Loucy (cell line): ENCODE measurements at regions not wholly inside any gene's neighbourhood (a gene's known extent, or its start where the extent isn't known, plus 50 kb on each side); places are given as distances from the start of the nearest gene placed in this dataset.

Source experiments
- H2AFZ ChIP-seq: fragments of 200-600 bp; sonication (generic); 2 replicates; pipeline ENCODE4 v1.6.0; 2016; ENCODE audit warnings: antibody characterized with exemption, mild to moderate bottlenecking, low read length, moderate library complexity
- H3F3A ChIP-seq: fragments of 200-600 bp; 2 replicates; pipeline ENCODE4 v1.6.0; 2016; ENCODE audit warnings: antibody characterized with exemption, low read depth, mild to moderate bottlenecking
- H3K27me3 ChIP-seq: fragments of 200-600 bp; sonication (generic); 2 replicates; pipeline ENCODE4 v1.6.1; 2014; ENCODE audit warnings: low read length, mild to moderate bottlenecking; ENCODE audit not compliant: insufficient read depth, poor library complexity, severe bottlenecking
- H3K36me3 ChIP-seq: fragments of 200-600 bp; sonication (generic); 2 replicates; pipeline ENCODE4 v1.6.1; 2016; ENCODE audit warnings: low read length; ENCODE audit not compliant: insufficient read depth
- H3K4me1 ChIP-seq: fragments of 200-600 bp; sonication (generic); 2 replicates; pipeline ENCODE4 v1.5.1; 2014; ENCODE audit warnings: low read length, mild to moderate bottlenecking; ENCODE audit not compliant: insufficient read depth, poor library complexity, severe bottlenecking
- H3K4me2 ChIP-seq: fragments of 200-600 bp; sonication (generic); 2 replicates; pipeline ENCODE4 v1.6.0; 2014; ENCODE audit warnings: antibody characterized with exemption, low read length, low read depth, mild to moderate bottlenecking; ENCODE audit not compliant: poor library complexity, severe bottlenecking
- H3K4me3 ChIP-seq: fragments of 200-600 bp; sonication (generic); 2 replicates; pipeline ENCODE4 v1.5.1; 2014; ENCODE audit warnings: low read length, mild to moderate bottlenecking, mixed read lengths; ENCODE audit not compliant: poor library complexity, severe bottlenecking
- H3K79me2 ChIP-seq: fragments of 200-600 bp; sonication (generic); 2 replicates; pipeline ENCODE4 v1.6.1; 2014; ENCODE audit warnings: low read length; ENCODE audit not compliant: insufficient read depth
- H3K9ac ChIP-seq: fragments of 200-600 bp; sonication (generic); 2 replicates; pipeline ENCODE4 v1.6.0; 2014; ENCODE audit warnings: mild to moderate bottlenecking, low read depth, low read length, moderate library complexity; ENCODE audit not compliant: poor library complexity, severe bottlenecking
- H3K9me2 ChIP-seq: fragments of 200-600 bp; sonication (generic); replicated peaks from 2 replicates; pipeline ENCODE4 v1.6.1; 2016; ENCODE audit warnings: low read depth, low read length, mixed read lengths
- H3K9me3 ChIP-seq: fragments of 200-600 bp; sonication (generic); 2 replicates; pipeline ENCODE4 v1.6.1; 2014; ENCODE audit warnings: mild to moderate bottlenecking, antibody characterized with exemption, low read length, low read depth; ENCODE audit not compliant: insufficient read depth
- H4K20me1 ChIP-seq: fragments of 200-600 bp; sonication (generic); 2 replicates; pipeline ENCODE4 v1.6.0; 2014; ENCODE audit warnings: antibody characterized with exemption, low read length, mild to moderate bottlenecking; ENCODE audit not compliant: insufficient read depth, poor library complexity, severe bottlenecking
- EZH2phosphoT487 ChIP-seq: fragments of 200-600 bp; IDR thresholded peaks from 2 replicates; pipeline ENCODE4 v1.6.1; 2018; ENCODE audit warnings: antibody characterized with exemption, mild to moderate bottlenecking, moderate library complexity, borderline replicate concordance
- TF ChIP-seq, protein P1 (sequence below): fragments of 200-600 bp; sonication (generic); conservative IDR thresholded peaks from 2 replicates; pipeline ENCODE4 v1.5.1; 2014; ENCODE audit warnings: mild to moderate bottlenecking, antibody characterized with exemption, low read length

DNA sequence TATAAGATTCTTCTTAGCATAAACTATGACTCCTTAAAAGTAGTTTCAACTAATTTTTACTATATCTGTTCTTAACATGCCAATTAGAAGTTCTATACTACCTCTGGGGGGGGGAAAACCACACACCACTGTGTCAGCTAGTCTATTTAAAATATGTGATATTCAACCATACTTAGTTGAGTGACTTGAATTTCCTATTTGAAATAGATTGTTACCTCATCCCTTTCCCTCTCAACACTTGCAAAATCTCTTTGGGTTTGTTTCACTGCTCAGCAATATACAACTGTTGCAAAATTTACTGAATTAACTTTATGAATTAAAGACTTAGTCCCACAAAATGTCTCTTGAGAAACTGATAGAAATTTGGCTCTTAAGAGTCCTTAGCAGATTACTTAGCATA, 151.1 kb upstream of the POU5F2 start:
- no peak for TF ChIP-seq EZH2phosphoT487
- Histone ChIP-seq H3K9me3 (no peaks in the 10 kb centered on the region), H3K4me1 (no peaks in the 10 kb centered on the region)

DNA sequence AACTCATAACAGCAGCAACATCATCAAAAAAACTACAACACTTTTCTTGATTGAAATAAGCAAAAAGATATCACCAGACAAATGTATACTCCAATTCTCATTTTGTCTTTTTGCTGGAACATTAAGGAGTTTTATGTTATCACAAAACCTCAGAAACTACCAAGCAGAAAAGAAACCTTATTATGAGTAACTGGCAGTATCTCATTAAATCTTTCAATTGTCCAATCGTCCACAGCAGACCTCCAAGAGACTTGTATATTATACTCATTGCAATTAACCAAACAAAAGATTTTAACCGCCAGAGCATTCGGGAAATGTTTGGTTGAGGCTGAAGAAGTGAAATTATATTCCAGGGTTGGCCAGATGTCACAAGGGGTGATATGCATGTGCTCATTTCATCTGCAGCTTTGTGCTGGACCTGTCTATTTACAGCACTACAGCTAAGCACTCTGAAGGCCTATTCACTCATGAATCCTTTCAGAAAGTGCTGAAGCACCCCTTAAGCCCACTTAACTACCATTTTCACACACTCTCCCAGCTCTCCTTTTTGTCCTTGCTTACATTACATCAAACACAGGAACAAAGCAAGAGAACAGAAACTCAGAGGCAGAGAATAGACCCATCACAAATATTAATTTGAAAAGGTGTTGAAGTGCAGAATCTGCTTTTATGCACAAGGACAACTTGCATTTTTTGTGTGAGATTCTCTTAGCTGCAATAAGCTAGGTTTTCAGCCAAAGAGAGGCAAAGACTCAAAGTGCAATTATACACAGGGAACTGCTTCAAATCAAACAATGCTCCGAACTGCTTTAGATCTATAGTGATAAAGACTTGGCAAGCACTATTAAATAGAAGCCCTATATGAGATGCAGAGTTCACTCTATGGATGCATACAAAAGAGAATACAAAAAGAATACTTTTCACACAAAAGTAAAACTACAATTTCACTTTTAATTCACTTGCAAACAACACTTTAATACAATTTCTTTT, 150.4 kb upstream of the POU5F2 start:
- no peak overlapping the region for H3K4me2 ChIP-seq
- H3K9me2 ChIP-seq = no peaks in the 10 kb centered on the region
- TF ChIP-seq EZH2phosphoT487 = no peak
- TF ChIP-seq, protein P1, sequence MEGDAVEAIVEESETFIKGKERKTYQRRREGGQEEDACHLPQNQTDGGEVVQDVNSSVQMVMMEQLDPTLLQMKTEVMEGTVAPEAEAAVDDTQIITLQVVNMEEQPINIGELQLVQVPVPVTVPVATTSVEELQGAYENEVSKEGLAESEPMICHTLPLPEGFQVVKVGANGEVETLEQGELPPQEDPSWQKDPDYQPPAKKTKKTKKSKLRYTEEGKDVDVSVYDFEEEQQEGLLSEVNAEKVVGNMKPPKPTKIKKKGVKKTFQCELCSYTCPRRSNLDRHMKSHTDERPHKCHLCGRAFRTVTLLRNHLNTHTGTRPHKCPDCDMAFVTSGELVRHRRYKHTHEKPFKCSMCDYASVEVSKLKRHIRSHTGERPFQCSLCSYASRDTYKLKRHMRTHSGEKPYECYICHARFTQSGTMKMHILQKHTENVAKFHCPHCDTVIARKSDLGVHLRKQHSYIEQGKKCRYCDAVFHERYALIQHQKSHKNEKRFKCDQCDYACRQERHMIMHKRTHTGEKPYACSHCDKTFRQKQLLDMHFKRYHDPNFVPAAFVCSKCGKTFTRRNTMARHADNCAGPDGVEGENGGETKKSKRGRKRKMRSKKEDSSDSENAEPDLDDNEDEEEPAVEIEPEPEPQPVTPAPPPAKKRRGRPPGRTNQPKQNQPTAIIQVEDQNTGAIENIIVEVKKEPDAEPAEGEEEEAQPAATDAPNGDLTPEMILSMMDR = no peak
- no peaks in the 10 kb centered on the region for H3K27me3 ChIP-seq
- H3K4me1 ChIP-seq = no peaks in the 10 kb centered on the region
- H4K20me1 ChIP-seq = no peaks in the 10 kb centered on the region
- H3K4me3 ChIP-seq = no peak overlapping the region
- H3K79me2 ChIP-seq = no peaks in the 10 kb centered on the region
- H3K36me3 ChIP-seq = no peaks in the 10 kb centered on the region
- no peaks in the 10 kb centered on the region for H3K9me3 ChIP-seq
- H3F3A ChIP-seq = no peaks in the 10 kb centered on the region
- H2AFZ ChIP-seq = no peak overlapping the region
- H3K9ac ChIP-seq = no peak overlapping the region

More for the DNA sequence above, 151.1 kb upstream of the POU5F2 start:
- Histone ChIP-seq H3K4me3 (no peak overlapping the region), H3F3A (no peaks in the 10 kb centered on the region), H4K20me1 (no peaks in the 10 kb centered on the region), H3K9ac (no peak overlapping the region), H3K9me2 (no peaks in the 10 kb centered on the region), H3K4me2 (no peak overlapping the region), H3K27me3 (no peaks in the 10 kb centered on the region), H2AFZ (no peak overlapping the region), H3K79me2 (no peaks in the 10 kb centered on the region), H3K36me3 (no peaks in the 10 kb centered on the region)

DNA sequence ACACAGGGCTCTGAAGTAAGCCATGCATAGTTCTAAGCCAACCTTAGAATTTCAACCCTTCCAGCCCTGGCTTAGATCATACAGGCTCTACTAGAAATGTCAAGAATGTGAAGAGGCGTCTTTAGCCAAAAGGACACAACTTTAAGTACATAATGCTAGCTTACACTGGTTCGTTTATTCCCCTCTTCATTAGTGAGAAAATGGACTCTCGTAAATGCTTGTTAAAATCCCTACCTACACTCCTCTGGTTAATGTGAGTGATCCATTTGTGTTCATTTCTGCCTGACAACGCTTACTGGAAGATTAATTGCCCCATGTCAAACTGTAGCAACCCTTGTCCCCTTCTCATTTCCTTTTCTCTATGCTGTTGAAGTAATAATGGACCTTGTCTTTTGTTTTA, 149.3 kb upstream of the POU5F2 start:
- no peak overlapping the region for H3K4me3 ChIP-seq
- no peaks in the 10 kb centered on the region for H4K20me1 ChIP-seq
- H3K27me3 ChIP-seq = no peaks in the 10 kb centered on the region
- no peaks in the 10 kb centered on the region for H3K9me2 ChIP-seq
- no peaks in the 10 kb centered on the region for H3K4me1 ChIP-seq
- H3K79me2 ChIP-seq = no peaks in the 10 kb centered on the region
- no peaks in the 10 kb centered on the region for H3K36me3 ChIP-seq
- H2AFZ ChIP-seq = no peak overlapping the region
- H3K9me3 ChIP-seq = no peaks in the 10 kb centered on the region
- no peak overlapping the region for H3K9ac ChIP-seq
- TF ChIP-seq EZH2phosphoT487 = no peak
- TF ChIP-seq, protein P1 = no peak
- H3F3A ChIP-seq = no peaks in the 10 kb centered on the region
- H3K4me2 ChIP-seq = no peak overlapping the region
